ENCODE measurements at regions not wholly inside any gene's neighbourhood (a gene's known extent, or its start where the extent isn't known, plus 50 kb on each side); places are given as distances from the start of the nearest gene placed in this dataset.

- TF ChIP-seq, protein P1, sequence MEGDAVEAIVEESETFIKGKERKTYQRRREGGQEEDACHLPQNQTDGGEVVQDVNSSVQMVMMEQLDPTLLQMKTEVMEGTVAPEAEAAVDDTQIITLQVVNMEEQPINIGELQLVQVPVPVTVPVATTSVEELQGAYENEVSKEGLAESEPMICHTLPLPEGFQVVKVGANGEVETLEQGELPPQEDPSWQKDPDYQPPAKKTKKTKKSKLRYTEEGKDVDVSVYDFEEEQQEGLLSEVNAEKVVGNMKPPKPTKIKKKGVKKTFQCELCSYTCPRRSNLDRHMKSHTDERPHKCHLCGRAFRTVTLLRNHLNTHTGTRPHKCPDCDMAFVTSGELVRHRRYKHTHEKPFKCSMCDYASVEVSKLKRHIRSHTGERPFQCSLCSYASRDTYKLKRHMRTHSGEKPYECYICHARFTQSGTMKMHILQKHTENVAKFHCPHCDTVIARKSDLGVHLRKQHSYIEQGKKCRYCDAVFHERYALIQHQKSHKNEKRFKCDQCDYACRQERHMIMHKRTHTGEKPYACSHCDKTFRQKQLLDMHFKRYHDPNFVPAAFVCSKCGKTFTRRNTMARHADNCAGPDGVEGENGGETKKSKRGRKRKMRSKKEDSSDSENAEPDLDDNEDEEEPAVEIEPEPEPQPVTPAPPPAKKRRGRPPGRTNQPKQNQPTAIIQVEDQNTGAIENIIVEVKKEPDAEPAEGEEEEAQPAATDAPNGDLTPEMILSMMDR (IDR thresholded peaks at IDR 0.05): no peak
- TF ChIP-seq POLR2A (IDR thresholded peaks at IDR 0.05): no peak
These were observed 329.9 kb downstream of the DYSF start for GRCh38 chr2:71783215-71783614.

Measured in Peyer's patch (tissue), 4 donors.